UCSD-AML1 (cell line): ENCODE measurements at regions not wholly inside any gene's neighbourhood (a gene's known extent, or its start where the extent isn't known, plus 50 kb on each side); places are given as distances from the start of the nearest gene placed in this dataset.

Experiments
- DNase-seq: peaks from one replicate; lab custom pipeline; 2025; ENCODE audit not compliant: unreplicated experiment; lab: John Stamatoyannopoulos, UW

DNA sequence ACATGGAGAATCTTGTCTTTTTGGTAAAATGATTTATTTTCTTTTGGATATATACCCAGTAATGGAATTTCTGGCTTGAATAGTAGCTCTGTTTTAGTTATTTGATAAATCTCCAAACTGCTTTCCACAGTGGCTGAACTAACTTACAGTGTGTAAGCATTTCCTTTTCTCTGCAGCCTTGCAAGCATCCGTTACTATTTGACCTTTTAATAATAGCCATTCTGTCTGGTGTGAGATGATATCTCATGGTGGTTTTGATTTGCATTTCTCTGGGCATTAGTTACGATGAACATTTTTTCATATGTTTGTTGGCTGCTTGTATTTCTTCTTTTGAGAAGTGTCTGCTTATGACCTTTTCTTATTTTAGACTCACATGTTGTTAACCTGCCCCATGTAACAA lies 190.2 kb downstream of the GALR1 start:
- DNase-seq, result no peak

DNA sequence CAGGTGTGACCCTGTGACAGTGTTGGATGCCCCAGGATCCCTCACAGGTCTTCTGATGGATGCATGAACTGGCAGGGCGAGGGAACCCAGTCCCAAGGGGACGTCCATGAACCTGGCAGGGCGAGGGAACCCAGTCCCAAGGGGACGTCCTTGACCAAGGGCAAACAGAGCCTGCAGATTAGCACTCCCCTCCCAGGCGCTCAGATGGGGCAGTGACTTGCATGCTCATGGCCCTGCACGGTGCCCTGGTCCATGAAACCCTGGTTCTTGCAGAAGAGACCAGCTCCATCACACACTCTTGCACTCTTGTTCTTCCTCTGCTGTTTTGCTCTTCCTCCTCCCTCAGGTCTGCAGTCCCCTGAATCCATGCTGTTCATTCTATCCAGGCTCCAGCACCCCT lies 192.7 kb downstream of the GALR1 start:
- DNase-seq, result no peak

DNA sequence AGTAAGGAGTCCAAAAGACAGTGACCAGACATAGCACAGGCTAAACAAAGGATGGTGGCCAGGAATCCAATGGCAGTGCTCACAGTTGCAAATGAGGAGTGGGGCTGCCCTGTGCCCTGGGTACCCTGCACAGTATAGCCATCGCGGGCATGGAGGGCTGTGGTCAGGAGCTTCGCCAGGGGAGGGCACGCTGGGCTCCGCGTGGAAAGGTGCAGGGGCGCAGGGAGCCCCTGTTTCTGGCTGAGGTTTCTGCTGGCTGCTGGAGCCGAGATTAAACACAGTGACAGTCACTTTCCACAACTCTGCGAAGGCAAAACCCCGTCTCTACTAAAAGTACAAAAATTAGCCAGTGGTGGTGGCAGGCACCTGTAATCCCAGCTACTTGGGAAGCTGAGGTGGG lies 194.7 kb downstream of the GALR1 start:
- DNase-seq, result no peak

DNA sequence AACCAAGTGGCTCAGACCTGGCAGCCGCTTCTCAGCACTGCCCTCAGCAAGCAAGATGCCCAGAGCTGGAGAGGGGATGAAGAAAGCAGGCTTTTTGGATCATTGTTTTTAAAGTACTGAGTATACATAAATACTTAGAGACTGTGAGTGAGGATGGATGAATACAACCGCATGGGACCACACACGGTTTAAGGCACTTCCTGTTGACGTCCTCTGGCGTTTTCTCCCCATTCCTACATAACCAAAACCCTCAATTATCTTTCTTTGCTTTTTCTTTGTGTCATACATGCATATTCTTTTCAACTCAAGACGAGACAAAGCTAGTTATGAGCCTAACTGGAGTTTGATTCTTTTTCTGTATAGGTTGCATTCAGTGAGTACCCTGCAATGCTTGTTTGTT lies 198.4 kb downstream of the GALR1 start:
- no peak for DNase-seq

DNA sequence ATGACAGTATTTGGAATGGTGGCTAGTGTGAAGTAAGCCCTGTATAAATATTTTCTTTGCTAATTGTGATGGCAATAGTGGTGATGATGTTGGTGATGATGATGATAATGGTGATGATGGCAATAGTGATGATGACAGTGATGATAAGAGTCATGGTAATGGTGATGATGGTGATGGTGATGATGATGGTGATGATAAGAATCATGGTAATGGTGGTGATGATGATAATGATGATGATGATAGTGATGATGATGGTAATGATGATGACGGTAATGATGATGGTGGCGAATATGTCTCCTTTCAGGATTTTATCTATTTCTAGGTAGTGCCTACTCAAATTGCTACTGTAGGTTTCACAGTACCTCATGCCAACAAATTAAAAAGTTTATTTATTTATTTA lies 205.4 kb downstream of the GALR1 start:
- DNase-seq, result no peak

DNA sequence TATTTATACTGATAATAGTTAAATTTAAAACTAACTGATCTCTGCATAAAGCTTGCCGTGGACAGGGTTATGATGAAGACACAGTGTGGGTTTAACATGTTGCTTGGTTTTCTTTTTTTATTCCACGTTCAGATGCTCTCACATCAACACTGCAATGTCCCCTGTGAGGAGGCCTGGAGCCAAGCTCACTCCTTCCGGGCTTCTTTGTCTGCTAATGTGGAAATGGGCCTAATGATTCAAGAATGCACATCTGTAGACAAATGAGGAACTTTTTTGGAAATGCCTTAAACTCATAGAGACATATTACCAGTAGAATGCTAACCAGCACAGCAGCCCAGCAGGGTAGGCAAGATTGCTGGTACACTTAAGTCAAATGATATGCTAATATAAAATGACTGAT lies 208.0 kb downstream of the GALR1 start:
- no peak for DNase-seq

DNA sequence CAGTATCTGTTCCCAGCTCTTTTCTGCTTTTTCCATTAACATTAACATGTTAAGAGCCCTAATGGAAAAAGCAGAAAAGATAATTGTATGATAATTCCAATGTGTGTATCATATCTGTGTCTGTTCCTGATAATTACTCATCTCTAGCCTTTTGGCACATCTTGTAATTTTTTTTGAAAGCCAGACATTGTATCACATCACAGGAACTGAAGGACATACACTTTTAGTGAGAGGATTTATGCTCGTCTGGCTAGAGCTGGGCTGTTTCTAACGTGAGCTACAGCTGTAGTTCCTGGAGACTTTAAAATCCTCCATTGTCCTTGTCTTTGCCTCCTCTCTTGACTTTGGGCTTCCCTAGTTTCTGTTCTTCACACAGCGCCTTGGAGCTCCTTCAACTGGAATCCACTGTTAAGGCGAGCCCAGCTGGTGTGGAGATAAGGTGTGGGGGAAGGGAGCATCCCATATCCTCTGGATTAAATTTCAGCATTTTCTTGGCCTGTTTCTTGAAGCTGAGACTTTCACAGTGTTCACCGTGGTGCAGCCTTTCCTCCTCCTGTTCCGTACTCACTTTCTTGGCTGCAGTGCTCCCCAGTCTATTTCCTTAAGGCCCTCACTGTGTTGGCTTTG lies 211.5 kb downstream of the GALR1 start:
- no peak for DNase-seq

DNA sequence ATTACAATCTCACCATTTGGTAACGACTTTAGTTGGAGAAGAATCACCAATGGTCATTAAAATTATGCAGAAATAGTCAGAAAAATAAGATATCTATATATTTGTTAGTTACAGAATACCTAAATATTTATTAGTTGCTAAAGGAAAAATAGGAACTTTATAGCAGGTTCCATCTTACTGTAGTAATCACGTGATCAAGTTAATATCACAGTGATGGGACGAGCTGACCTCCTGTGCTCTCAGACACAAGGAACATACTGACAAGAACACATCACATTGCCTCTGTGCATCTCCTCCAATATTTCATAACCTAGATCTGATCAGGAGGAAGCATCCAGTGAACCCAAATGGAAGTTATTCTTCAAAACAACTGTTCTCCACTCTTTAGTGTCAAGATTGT lies 215.3 kb downstream of the GALR1 start:
- DNase-seq, result no peak

DNA sequence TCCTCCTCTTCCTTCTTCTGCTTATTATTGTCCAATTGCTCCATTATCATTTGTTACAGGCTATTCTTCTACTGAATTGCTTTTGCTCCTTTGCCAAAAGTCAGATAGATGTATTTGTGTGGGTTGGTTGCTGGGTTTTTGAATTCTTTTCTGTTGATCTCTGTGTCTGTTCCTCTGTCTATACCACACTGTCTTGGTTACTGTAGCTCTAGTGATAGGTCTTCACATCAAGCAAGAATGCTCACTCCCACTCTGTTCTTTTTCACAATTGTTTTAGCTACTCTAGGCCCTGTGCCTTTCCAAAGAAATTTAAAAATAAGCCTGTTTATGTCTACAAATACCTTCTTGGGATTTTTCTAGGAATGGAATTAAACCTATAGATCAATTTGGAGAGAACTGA lies 217.2 kb downstream of the GALR1 start:
- DNase-seq, result no peak

DNA sequence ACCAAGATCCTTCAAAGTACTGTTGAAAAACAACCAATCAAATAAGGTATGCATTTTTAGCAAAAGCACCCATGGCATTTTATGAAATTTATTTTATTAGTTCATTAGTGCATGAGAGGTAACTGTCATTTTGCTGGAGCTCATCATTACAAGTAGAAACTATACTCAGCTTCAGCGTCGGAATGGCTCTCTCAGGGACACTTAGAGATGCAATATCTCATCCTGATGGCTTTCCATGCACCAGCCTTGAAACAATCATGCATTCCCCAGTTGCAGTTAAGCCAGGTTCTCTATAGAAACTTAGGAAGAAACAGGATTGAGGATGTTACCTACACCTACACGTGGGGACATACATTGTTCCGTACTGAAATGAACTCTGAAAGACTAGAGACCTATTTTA lies 219.5 kb downstream of the GALR1 start:
- DNase-seq, result no peak

DNA sequence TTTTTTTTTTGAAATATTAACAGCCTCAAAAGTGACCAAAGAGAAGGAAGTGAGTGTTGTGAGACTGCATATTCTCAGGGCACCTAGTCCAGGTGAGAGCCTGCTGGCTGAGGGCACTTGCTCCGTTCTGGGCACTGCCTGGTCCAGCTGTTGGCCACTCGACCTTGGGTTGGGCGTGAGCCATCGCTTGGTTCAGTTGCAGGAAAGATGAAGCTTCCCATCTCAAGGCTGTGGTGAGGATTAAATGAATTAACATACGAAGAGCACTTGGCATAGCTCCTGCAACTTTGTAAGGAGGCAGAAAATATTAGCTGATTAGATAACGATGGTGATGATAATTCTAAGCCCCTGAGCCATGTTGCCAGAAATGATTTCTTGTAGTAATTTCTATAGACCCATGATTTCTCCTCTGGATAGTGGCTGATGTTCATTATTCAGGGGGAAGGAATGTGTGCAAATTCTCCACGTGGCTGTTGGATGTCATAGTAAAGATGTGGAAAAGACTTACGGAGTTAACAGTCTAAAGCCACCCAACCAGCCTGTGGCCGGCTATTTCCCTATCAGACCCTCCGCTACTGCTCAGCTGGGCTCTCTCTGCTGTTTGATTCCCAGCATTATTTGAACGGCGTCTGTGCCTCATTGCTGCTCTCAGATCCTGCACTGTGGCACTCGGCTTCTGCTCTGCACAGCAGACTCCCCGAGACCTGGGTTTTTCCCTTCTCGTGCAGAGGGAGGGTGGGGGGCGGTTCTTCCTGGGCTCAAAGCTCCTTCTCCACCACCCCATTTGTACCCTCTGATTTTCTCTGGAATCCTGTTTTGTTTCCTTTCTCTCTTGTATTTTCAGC lies 221.1 kb downstream of the GALR1 start:
- DNase-seq, result no peak

DNA sequence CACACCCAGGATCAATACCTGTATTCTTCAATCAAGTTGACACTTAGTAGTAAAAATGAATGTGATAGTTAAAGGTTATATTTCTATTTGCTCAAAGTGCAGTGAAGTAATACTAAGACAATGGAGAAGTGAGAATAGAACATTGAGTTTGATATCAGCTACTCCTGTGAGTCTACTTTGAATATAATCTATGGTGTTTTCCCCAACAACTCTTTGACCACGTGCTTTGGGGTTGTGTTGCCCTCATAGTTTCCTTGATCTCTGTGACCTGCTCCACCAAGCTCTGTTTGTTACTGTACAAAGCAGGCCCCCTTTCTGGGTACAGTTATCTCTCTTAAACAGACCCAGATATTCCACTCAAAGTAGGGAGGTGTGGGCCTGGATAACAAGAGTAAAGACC lies 222.9 kb downstream of the GALR1 start:
- no peak for DNase-seq

DNA sequence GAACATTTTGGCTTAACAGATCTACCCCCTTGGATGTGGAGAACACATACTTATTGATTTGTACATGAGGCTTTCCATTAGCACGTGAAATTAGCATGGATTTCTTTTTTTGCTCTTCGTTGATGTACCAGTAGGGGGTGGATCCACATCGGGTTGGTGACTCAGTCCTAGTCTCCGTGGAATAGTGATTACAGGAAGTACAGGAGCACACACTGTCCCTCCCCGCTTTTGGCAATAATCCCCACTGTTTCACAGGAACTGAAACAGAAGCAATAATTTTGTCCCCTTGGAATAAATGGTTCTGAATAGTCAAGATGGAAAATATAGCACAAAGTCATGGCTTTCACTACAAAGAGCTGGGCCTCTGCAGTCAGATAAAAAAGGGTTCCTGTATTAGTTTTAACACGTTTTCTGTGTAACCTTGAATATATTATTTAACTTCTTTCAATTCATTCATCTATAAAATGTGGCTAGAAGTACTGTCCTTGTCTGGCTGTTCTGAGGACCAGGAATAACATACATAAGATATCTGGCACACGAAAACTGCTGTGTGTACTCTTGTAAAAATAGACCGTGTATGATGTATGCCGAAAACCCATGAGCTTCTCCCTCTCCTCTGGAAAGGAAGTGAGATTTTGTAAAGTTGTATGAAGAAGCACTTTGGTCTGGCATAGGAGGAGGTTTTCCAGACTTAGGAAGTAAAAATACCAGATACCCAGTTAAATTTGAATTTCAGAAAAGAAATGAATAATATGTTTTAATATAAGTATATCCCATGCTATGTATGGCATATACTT lies 229.2 kb downstream of the GALR1 start:
- DNase-seq, result no peak

DNA sequence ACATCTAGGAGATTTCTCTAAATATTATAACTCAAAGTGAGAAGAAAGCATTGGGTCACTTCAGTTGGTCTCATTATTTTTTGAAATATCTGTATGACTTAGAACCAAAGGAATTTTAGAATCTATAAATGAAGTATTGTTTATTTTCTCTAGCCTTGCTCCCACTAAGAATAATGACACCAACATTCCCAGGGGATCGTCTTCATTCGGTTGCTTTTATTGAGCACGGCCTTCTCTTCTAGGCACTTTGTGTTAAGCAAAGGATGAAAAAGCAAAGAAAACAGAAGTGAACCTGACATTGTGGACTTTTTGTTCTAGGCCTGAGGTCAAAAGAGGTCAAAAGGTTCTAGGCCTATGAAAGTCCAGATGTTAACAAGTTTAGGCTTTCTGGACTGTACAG lies 231.9 kb downstream of the GALR1 start:
- DNase-seq, result no peak

DNA sequence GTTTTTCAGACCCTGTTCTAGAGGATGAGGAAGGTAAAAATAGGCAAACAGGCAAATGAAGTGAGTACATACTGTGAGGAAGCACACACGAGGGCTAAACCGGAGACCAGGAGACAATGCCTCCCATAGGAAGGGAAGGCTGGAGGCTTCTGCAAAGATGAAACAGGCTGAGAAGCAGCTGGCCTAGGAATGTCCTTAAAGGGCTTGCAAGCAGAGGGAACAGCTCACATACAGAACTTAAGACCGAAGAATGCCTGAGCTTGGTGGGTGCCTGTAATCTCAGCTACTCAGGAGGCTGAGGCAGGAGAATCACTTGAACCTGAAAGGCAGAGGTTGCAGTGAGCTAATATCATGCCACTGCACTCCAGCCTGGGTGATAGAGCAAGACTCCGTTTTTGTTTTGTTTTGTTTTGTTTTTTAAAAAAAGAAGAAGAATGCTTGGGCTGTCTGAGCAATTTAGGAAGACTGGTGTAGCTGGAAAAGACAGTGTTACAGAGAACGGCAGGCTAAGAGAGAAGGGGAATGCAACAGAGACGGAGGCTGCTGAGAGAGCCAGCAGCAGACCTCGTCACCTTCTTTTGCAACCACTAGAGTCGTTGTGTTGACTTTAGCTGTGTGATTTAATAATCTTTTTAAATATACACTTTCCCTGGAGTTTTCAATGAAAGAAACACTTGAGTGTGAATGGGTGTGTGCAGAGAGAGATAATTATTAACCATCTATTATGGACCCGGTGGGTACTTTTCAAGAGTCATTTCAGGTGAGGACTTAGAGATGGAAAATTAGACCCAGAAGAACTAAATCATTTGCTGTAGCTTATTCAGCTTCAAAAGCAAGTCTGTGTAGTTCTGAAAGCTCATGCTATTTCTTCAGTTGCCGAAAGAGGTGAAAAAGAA lies 232.8 kb downstream of the GALR1 start:
- DNase-seq, result no peak

DNA sequence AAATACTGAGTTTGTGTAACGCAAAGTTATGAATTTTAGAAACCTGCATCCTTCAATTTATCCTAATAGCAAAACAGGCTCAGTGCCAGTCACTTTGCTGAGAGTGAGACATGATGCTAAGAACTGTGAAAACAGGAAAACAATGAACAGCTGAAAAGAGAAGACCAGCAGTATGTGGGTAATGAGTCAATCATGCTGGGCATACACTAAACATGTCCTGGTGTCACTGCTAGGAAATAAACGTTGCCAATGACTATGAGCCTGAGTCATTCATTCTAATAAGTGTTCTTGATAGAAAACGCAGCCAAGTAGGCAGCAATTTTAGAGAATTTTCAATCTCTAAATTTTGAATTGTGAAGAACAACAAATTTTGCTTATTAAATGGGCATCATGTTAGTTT lies 237.3 kb downstream of the GALR1 start:
- DNase-seq, result no peak

DNA sequence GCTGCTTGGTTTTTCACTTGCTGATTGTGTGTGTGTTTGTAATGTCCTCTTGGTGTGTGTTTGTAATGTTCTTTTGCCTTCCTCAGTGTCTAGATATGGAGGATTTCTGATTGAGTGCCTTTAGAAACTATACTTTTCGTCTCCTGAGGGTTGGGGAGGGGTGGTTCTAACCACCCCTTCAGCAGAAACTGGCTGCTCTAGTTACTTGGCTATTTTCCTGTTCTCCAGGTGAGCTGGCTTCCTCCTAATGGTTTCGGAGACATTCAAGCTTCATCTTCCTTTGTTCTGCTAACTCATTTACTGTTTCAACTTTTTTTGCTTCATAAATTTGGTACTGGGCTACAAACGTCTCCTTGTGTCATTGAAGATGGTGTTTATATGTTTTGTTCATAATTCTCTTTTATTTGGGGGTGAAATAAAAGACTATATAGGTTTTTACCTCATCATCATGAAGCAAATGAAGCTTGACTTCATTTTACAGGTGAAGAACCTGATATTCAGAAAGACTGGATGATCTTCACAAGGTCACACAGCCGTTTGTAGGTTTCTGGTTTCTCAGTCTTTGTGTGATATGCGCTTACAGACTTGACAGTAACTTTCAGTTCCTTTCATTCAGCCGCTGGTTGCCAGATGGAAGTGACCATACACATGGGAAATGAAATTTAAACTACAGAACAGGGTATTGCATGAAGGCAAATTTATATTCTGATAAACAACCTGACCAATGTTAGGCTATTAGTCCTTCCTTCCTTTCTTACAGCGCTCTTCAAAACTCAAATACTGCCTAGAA lies 238.5 kb downstream of the GALR1 start:
- no peak for DNase-seq

DNA sequence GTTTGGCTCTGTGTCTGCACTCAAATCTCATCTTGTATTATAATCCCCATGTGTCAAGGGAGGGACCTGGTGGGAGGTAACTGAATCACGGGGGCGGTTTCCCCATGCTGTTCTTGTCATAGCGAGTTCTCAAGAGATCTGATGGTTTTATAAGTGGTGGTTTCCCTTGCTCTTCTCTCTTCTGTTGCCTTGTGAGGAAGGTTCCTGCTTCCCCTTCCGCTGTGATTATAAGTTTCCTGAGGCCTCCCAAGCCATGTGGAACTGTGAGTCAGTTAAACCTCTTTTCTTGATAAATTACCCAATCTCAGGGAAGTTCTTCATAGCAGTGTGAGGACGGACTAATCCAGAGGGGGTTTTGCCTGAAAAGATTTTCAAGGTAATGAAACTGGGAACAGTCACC lies 245.4 kb downstream of the GALR1 start:
- no peak for DNase-seq

DNA sequence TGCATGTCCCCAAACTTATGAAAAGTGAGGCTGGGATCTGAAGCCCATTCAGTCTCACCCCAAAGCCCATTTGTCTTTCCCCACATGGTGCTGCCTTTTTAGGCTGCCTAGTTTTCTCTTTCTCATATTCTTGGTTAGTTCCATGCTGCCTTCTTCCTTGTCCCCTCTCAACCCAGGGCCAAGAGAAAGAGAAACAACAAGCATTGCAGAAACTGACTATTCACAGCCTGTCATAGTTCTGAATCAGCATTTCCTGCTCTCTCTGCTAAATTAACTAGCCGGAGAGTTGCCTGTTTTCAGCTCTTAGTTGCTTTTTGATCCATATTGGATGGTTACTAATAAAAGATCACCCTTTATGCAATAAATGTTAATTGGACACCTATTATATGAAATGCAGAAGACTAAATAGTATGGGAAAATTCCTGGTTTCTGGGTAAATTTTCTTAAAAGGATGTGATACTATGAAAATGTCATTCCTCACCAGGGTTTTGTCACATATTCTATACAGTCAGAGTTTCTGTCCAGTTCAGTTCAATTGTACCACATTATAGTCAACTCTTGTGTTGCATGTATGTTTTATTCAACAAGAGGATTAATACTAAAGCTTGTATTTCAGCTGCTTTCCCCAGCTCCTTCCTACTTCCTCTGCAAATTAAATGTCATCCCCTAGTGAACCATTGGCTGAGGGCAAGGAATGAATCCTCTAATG lies 246.5 kb downstream of the GALR1 start:
- DNase-seq, result no peak

DNA sequence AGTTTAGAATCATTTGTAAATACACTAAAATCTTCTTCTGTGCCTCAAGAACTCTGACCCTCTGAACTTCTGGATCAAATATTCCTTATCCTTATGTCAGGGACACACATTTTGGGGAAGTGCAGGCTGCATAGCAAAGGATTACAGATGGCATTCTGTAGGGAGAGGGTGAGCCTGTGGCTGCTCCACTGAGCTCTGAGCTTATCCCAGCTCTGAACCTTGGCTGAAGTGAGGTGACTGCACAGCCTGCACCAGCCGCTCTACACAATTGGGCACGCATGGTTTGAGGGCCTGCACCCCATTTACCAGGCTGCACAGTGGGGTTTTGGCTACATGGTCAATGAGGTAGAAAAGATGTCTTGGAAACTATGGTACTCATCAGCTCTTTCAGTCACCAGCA lies 251.6 kb downstream of the GALR1 start:
- DNase-seq, result no peak
